Calu3 (cell line): ENCODE measurements at regions not wholly inside any gene's neighbourhood (a gene's known extent, or its start where the extent isn't known, plus 50 kb on each side); places are given as distances from the start of the nearest gene placed in this dataset.

Experiments used
- BruUV-seq: library from RNA; stranded (reverse); fragments of 400-500 nt; replicated peaks from 2 replicates; lab custom pipeline; 2021; lab: Mats Ljungman, UMichigan
- CTCF ChIA-PET: fragments of 300-600 bp; sonication (Branson Sonifier 250); formaldehyde crosslinking; loops from one replicate; lab custom pipeline; 2022; ENCODE audit warnings: antibody characterized with exemption; lab: Charles Lee
- DNase-seq: peaks from one replicate; pipeline ENCODE4 v3.0.0; 2022
- H3K27ac Mint-ChIP-seq: one replicate; pipeline ENCODE4 v1.8.0; 2022; ENCODE audit warnings: mixed read lengths; ENCODE audit not compliant: unreplicated experiment
- H3K27me3 Mint-ChIP-seq: one replicate; pipeline ENCODE4 v1.8.0; 2022; ENCODE audit warnings: mixed read lengths; ENCODE audit not compliant: unreplicated experiment
- H3K36me3 Mint-ChIP-seq: one replicate; pipeline ENCODE4 v1.8.0; 2022; ENCODE audit warnings: mild to moderate bottlenecking, moderate library complexity, mixed read lengths; ENCODE audit not compliant: insufficient read depth, unreplicated experiment
- H3K4me1 Mint-ChIP-seq: one replicate; pipeline ENCODE4 v1.8.0; 2022; ENCODE audit warnings: mild to moderate bottlenecking, low read depth, mixed read lengths; ENCODE audit not compliant: unreplicated experiment
- H3K4me3 Mint-ChIP-seq: one replicate; pipeline ENCODE4 v1.8.0; 2022; ENCODE audit warnings: mild to moderate bottlenecking, low read depth, moderate library complexity, mixed read lengths; ENCODE audit not compliant: unreplicated experiment
- H3K9me3 Mint-ChIP-seq: one replicate; pipeline ENCODE4 v1.8.0; 2022; ENCODE audit warnings: low read depth, mixed read lengths; ENCODE audit not compliant: unreplicated experiment
- intact Hi-C: fragments of 100-400 bp; cut with micrococcal nuclease; formaldehyde crosslinking; loops from one replicate; pipeline ENCODE4 v1.10.0; 2022; ENCODE audit not compliant: unreplicated experiment
- TF ChIP-seq, protein P1 (sequence below): fragments of 200-600 bp; IDR thresholded peaks from one replicate; pipeline ENCODE4 v1.8.0; 2022; ENCODE audit warnings: antibody characterized with exemption; ENCODE audit not compliant: unreplicated experiment

DNA sequence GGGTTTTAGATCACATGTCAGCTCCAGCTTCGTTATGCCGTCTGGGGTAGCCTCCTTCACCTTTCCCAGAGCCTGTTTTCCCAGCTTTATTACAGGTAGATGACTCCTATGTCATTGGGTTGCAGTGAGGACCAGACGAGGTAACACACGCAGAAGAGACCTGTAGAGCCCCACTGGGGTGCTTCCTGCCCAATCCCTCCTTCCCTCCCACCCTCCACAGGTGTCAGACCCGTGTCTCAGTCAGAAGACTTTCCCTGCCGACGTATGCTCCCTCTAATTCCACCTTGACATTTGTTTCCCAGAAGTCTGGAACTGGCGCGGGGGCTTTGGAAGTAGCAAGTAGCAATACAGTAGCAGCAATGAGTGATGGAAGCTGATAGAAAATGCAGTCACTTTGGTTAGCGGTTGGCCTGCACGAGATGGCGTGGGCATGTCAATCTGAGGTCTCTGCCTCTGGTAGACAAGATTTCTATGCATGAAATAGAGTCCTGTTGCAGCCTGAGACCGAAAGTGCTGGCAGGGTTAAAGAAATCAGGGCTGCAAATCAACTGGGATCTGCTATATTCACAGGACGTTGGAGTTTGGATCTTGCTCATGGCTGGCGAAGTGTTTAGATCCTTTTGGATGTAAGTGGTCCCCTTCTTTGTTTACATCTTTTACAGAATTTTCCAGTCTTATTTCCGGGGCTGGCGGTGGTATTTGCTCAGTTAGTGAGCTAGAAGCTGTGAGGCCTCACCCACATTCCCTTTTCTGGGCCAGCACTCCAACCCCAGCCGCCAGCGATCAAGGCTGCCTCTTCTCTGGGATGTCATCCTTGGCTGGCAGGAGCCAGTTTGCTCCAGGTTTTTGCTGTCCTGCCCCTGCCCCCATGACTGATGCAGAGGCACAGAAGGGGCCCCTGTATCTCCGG lies 78.3 kb upstream of the KMT2C start:
- CTCF ChIA-PET = no interaction called here
- Mint-ChIP-seq H3K9me3 (no peaks in the 10 kb centered on the region), H3K27ac (no peak overlapping the region), H3K4me1 (no peaks in the 10 kb centered on the region), H3K4me3 (no peak overlapping the region), H3K36me3 (no peaks in the 10 kb centered on the region), H3K27me3 (no peaks in the 10 kb centered on the region)
- no TSS peak for BruUV-seq
- TF ChIP-seq, protein P1, sequence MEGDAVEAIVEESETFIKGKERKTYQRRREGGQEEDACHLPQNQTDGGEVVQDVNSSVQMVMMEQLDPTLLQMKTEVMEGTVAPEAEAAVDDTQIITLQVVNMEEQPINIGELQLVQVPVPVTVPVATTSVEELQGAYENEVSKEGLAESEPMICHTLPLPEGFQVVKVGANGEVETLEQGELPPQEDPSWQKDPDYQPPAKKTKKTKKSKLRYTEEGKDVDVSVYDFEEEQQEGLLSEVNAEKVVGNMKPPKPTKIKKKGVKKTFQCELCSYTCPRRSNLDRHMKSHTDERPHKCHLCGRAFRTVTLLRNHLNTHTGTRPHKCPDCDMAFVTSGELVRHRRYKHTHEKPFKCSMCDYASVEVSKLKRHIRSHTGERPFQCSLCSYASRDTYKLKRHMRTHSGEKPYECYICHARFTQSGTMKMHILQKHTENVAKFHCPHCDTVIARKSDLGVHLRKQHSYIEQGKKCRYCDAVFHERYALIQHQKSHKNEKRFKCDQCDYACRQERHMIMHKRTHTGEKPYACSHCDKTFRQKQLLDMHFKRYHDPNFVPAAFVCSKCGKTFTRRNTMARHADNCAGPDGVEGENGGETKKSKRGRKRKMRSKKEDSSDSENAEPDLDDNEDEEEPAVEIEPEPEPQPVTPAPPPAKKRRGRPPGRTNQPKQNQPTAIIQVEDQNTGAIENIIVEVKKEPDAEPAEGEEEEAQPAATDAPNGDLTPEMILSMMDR = no peak
- intact Hi-C loops = no loop called here
- DNase-seq = no peak

DNA sequence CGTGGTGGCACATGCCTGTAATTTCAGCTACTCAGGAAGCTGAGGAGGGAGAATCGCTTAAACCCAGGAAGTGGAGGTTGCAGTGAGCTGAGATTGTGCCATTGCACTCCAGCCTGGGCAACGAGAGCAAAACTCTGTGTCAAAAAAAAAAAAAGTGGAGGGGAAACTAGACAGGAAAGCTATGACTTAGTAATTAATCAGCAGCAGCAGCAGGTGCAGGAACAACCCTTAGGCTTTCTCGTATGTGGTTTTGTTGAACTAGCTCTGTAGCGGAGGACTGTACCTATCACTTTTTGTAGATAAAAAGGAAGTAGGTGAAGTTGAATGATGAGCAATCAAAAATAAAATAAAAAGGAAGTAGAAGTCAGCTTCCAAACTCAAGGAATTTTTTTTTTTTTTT lies 76.9 kb upstream of the KMT2C start:
- BruUV-seq = no TSS peak
- intact Hi-C loops = no loop called here
- H3K4me1 Mint-ChIP-seq = no peaks in the 10 kb centered on the region

DNA sequence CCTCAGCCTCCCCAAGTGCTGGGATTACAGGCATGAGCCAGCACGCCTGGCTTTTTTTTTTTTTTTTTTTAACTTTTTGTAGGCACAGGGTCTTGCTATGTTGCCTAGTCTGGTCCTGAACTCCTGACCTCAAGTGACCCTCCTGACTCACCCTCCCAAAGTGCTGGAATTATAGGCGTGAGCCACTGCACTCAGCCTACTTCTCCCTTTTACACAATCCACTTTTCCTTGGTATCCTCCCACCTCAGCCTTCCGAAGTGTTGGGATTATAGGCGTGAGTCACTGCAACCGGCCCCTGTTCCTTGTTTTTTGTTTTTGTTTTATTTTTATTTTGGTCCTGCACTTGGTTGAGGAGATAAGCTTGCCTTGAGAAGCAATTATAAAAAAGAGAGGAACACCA lies 75.9 kb upstream of the KMT2C start:
- no peaks in the 10 kb centered on the region for H3K9me3 Mint-ChIP-seq
- H3K4me3 Mint-ChIP-seq = no peak overlapping the region
- CTCF ChIA-PET = no interaction called here
- H3K36me3 Mint-ChIP-seq = no peaks in the 10 kb centered on the region
- BruUV-seq = no TSS peak
- intact Hi-C loops = no loop called here
- DNase-seq = no peak
- H3K4me1 Mint-ChIP-seq = no peaks in the 10 kb centered on the region
- TF ChIP-seq, protein P1 = no peak
- no peaks in the 10 kb centered on the region for H3K27me3 Mint-ChIP-seq
- no peak overlapping the region for H3K27ac Mint-ChIP-seq

More for the DNA sequence above, 76.9 kb upstream of the KMT2C start:
- Mint-ChIP-seq H3K27me3 (no peaks in the 10 kb centered on the region), H3K4me3 (no peak overlapping the region), H3K9me3 (no peaks in the 10 kb centered on the region), H3K27ac (no peak overlapping the region), H3K36me3 (no peaks in the 10 kb centered on the region)
- TF ChIP-seq, protein P1 = no peak
- CTCF ChIA-PET = interaction anchor here (0.6 to 0.7 kb wide), 2 partner anchors 325 to 1143 kb away, joined by 3 to 5 read pairs; no protein-coding TSS in a partner anchor
- no peak for DNase-seq

DNA sequence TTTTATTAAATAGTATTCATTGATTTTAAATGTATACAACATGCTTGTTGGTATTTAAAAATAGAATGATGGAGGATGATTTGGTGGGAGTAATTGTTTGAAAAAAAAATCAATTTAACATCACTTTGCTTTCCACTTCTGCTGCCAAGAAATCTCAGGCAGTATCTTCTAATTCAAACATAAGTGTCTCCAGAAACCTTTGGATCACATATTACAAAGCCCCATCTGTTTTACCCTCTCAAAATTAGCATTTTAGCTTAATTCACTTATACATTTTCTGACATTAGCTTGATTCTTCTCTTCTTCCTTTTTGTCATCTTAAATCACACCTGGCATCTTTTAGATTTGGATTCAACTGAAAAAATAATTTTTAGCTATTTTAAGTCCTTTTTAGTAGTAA lies 72.9 kb upstream of the KMT2C start:
- Mint-ChIP-seq H3K9me3 (no peaks in the 10 kb centered on the region), H3K4me3 (no peak overlapping the region), H3K27ac (no peak overlapping the region), H3K27me3 (no peaks in the 10 kb centered on the region), H3K36me3 (no peaks in the 10 kb centered on the region), H3K4me1 (peaks cover 7% of the 10 kb centered on the region)
- intact Hi-C loops = no loop called here
- DNase-seq = no peak
- TF ChIP-seq, protein P1 = no peak
- no TSS peak for BruUV-seq
- CTCF ChIA-PET = no interaction called here
